SH-SY5Y (cell line): ENCODE measurements at regions not wholly inside any gene's neighbourhood (a gene's known extent, or its start where the extent isn't known, plus 50 kb on each side); places are given as distances from the start of the nearest gene placed in this dataset.

Source experiments
- GATA2 ChIP-seq: IDR thresholded peaks from 2 replicates; pipeline ENCODE4 v1.6.1; 2011; ENCODE audit warnings: mild to moderate bottlenecking, low read depth, low read length
- GATA3 ChIP-seq: IDR thresholded peaks from 2 replicates; pipeline ENCODE4 v1.6.1; 2011; ENCODE audit warnings: low read depth, mild to moderate bottlenecking, low read length, moderate library complexity

GRCh38 chr5:174185506-174185905, 140.0 kb downstream of the NSG2 start:
- TF ChIP-seq GATA2 (no peak), GATA3 (no peak)

DNA sequence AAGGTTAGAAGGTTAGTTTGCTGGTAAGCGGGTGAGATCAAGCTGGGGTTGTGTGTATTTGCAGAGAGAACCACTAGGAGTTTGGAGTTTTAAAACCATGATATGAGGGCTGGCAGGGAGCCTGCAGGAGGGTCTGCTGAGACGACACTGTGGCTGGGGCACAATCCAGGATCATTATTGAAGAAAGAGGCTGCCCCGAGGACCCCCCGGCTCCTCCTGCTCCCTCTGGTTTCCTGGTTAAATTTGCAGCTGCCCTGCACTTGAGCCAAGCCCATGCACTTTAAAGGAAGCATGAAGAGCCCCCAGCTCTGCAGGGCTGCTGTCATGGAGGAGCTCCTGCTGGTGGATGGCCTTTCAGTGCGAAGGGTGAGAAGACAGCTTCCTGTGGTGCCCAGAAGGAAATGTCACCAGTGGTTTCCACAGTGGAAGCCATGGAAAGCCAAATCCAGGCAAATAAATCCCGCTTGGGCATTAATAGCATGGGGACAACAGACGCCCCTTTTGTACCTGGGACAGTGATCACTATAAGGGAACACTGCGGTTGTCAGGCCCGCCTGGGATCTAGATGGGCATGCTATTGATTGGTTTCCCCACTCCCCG, 140.7 kb downstream of the NSG2 start:
- TF ChIP-seq GATA3, result no peak
- no peak for TF ChIP-seq GATA2

- TF ChIP-seq GATA2, result no peak
- TF ChIP-seq GATA3, result no peak
These were observed 141.5 kb downstream of the NSG2 start for GRCh38 chr5:174187001-174187400.

DNA sequence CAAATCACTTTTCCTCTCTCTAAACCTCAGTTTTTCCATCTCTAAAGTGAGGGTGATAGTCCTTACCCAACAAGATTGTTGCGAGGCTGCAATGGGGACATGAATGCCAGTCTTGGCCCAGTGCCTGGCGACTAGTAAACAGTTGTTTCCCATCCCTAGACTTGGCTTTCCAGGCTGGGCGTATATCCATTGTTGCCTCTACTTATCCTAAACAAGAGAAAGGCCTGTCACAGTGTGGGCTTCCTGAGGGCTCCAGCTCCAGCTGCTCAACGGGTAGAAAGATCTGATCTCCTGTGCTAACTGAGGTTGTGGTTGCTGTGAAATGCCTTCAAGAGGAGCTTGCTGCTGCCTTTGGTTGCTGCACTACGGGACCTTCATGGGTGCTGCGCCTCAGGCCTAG, 142.0 kb downstream of the NSG2 start:
- TF ChIP-seq GATA3 (no peak), GATA2 (no peak)

DNA sequence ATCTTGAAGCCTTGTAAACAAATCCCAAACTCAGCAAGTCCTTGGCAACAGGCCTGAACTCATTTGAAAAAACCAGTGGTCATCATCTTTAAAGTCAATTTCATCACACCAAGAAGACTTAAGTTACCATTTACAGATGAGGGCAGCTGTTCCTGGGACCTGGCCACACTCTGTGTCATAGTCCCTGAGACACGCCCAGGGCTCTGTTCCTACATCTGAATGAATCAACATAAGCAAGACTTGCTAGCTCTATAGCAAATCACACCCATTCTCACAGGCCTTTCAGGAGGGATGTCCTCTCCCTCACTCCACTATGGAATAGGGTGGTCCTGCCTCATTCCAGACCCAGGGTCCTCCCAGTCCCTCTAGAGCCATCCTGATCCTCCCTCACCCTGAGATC, 142.8 kb downstream of the NSG2 start:
- TF ChIP-seq GATA2 (no peak), GATA3 (no peak)

- TF ChIP-seq GATA3 (no peak), GATA2 (no peak)
These were observed 144.4 kb downstream of the NSG2 start for GRCh38 chr5:174189654-174190541.

DNA sequence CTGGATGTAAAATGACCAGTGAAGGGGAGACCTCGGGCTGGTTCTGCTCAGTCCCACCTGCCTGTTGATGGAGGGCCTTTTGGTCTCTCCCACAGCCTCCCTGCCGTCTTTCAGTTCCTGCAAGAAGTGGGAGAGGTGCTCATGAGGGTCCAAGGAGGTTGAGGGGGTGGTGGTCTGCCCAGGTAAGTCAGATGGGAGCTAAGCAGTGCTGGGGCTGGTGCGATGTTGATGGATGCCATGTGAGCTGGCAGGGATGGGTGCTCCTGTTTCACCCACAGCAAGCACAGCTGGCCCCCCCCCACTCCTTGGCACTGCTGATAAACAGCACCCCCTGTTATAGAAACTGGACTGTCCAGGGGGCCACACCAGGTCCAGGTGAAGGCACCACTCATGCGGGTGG, 145.6 kb downstream of the NSG2 start:
- no peak for TF ChIP-seq GATA2
- TF ChIP-seq GATA3, result no peak

DNA sequence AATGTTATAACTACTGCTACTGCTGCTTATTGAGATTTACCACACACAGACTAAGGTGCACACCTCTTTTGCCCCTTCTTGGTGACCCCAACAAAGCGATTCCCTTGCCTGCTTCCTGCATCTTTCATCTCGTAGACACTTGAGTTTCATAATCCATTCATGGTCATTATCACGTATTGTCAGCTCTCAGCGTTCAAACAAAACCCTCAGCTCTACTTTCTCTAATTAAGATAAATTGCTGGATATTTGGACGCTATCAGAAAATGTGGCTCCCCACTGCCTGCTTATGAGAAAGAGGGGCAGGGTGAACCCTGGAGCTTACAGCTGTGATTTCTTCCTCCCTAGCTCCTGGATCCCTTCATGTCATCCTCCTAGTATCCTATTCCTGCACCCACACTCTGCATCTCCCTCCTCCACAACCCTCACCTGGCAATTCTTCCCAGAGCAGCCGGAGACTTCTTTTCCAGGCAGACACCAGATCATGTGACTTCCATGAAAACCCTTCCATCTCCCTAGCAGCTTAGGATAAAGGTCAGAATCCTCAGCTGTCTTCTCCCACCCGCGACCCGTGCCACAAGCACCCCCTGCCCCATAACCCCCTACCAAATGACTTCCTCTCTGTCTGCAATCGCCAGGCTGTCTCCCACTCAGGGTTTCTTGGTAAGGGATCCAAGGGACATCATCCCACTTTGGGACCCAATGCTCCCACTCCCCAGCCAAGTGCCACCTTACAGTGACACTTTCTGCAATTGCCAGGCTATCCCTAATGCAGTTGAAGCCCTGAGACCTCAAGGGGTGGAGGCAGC, 146.5 kb downstream of the NSG2 start:
- no peak for TF ChIP-seq GATA3
- no peak for TF ChIP-seq GATA2

DNA sequence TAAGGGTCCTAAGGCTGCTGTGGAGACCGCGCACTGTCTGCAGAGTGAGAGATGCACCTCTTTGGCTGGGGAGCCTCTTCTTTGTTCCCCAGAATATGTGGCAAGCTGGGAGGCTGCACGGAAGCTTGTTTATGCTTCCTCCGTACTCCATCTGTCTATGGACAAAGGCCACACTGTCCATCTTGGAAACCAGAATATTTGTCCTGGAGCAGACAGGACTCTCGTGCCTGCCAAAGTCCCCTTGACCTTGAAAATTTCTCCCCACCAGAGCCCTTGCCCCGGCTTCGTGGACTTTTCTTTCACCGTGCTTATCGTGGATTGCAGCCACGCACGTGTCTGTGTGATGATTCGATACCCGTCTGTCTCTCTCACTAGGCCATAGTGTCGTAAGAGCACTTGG, 147.4 kb downstream of the NSG2 start:
- TF ChIP-seq GATA3 (no peak), GATA2 (no peak)

DNA sequence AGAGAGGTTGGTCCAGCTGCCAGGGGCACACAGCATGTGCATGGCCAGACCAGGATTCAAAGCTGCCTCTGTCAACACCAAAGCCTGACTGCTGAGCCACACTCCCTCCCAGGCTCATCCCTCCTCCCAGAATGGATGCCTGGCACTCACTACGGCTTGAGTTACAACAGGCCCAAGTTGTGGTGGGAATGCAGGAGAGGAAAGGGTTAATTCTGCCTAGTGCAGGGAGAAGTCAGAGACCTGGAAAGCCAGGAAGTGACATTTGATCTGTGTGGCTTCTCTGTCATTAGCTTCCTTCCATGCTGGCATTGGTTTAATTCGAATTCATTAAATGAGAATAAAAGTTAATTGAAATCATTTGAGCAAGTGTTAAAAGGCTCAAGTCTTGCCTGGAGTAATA, 150.0 kb downstream of the NSG2 start:
- TF ChIP-seq GATA3 (no peak), GATA2 (no peak)

GRCh38 chr5:174197929-174198328, 152.4 kb downstream of the NSG2 start:
- TF ChIP-seq GATA2 (no peak), GATA3 (no peak)

DNA sequence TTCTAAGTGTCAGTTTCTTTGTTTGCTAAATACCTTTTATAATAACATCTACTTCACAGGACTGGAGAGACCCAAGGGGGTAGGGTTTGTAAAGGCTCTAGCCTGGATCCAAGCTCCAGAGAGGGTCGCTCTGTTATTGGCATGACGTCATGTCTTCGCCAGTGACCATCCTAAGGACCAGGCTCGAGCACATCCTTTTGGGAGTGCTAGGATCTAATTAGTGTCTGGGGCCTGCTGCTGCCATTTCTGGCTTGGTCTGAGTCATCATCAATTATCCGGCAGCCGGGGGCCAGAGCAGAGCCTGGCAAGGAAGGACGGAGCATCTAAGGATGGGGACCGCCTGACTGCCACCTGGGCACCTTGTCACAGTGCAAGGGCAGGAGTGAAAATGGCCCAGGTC, 153.0 kb downstream of the NSG2 start:
- TF ChIP-seq GATA2, result no peak
- no peak for TF ChIP-seq GATA3

DNA sequence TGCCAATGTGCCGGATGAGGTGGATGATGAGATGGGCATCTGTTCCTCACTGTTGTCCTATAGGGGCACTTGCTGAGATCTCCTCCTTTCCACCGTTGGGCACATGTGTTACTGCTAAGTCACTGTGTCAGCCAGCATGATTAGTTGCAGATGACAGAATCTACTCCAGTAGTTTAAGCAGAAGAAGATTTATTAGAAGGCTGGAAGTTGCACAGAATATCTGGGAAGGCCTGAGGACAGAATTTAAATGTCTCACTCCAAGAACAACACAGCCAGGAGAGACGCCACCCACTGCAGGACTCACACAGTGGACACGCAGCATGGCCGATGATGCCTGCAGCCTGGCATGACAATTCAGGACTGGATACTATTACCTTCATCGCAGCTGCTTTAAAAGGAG, 157.5 kb downstream of the NSG2 start:
- TF ChIP-seq GATA3, result no peak
- no peak for TF ChIP-seq GATA2

- TF ChIP-seq GATA2 (no peak), GATA3 (no peak)
These were observed 159.2 kb downstream of the NSG2 start for GRCh38 chr5:174204535-174205313.
